Calu3 (cell line): ENCODE measurements at regions not wholly inside any gene's neighbourhood (a gene's known extent, or its start where the extent isn't known, plus 50 kb on each side); places are given as distances from the start of the nearest gene placed in this dataset.

Experiments used
- BruUV-seq: library from RNA; stranded (reverse); fragments of 400-500 nt; replicated peaks from 2 replicates; lab custom pipeline; 2021; lab: Mats Ljungman, UMichigan
- CTCF ChIA-PET: fragments of 300-600 bp; sonication (Branson Sonifier 250); formaldehyde crosslinking; loops from one replicate; lab custom pipeline; 2022; ENCODE audit warnings: antibody characterized with exemption; lab: Charles Lee
- DNase-seq: peaks from one replicate; pipeline ENCODE4 v3.0.0; 2022
- H3K27ac Mint-ChIP-seq: one replicate; pipeline ENCODE4 v1.8.0; 2022; ENCODE audit warnings: mixed read lengths; ENCODE audit not compliant: unreplicated experiment
- H3K27me3 Mint-ChIP-seq: one replicate; pipeline ENCODE4 v1.8.0; 2022; ENCODE audit warnings: mixed read lengths; ENCODE audit not compliant: unreplicated experiment
- H3K36me3 Mint-ChIP-seq: one replicate; pipeline ENCODE4 v1.8.0; 2022; ENCODE audit warnings: mild to moderate bottlenecking, moderate library complexity, mixed read lengths; ENCODE audit not compliant: insufficient read depth, unreplicated experiment
- H3K4me1 Mint-ChIP-seq: one replicate; pipeline ENCODE4 v1.8.0; 2022; ENCODE audit warnings: mild to moderate bottlenecking, low read depth, mixed read lengths; ENCODE audit not compliant: unreplicated experiment
- H3K4me3 Mint-ChIP-seq: one replicate; pipeline ENCODE4 v1.8.0; 2022; ENCODE audit warnings: mild to moderate bottlenecking, low read depth, moderate library complexity, mixed read lengths; ENCODE audit not compliant: unreplicated experiment
- H3K9me3 Mint-ChIP-seq: one replicate; pipeline ENCODE4 v1.8.0; 2022; ENCODE audit warnings: low read depth, mixed read lengths; ENCODE audit not compliant: unreplicated experiment
- intact Hi-C: fragments of 100-400 bp; cut with micrococcal nuclease; formaldehyde crosslinking; loops from one replicate; pipeline ENCODE4 v1.10.0; 2022; ENCODE audit not compliant: unreplicated experiment
- TF ChIP-seq, protein P1 (sequence below): fragments of 200-600 bp; IDR thresholded peaks from one replicate; pipeline ENCODE4 v1.8.0; 2022; ENCODE audit warnings: antibody characterized with exemption; ENCODE audit not compliant: unreplicated experiment

DNA sequence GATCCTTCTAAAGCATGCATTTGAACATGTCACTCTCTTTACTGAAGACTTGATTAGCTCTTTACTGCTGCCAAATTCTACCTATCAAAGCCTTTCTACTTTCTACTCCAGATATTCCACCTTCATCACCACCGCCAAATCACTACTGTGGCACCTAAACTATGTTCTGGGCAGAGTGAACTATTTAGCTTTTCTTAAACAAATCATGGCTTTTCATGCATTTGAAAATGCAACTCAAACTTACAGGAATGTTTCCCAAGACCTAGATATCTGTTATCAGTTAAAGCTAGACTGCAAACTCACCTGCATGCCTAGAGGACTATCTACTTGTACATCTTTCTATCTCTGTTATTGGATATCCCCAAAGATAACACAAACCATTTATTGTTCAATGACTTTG, 109.3 kb downstream of the MAFB start:
- intact Hi-C loops: no loop called here
- no peak for DNase-seq
- Mint-ChIP-seq H3K4me3 (no peak overlapping the region), H3K27ac (no peak overlapping the region), H3K27me3 (peaks cover 56% of the 10 kb centered on the region), H3K9me3 (no peaks in the 10 kb centered on the region), H3K4me1 (no peaks in the 10 kb centered on the region), H3K36me3 (no peaks in the 10 kb centered on the region)
- no TSS peak for BruUV-seq
- TF ChIP-seq, protein P1, sequence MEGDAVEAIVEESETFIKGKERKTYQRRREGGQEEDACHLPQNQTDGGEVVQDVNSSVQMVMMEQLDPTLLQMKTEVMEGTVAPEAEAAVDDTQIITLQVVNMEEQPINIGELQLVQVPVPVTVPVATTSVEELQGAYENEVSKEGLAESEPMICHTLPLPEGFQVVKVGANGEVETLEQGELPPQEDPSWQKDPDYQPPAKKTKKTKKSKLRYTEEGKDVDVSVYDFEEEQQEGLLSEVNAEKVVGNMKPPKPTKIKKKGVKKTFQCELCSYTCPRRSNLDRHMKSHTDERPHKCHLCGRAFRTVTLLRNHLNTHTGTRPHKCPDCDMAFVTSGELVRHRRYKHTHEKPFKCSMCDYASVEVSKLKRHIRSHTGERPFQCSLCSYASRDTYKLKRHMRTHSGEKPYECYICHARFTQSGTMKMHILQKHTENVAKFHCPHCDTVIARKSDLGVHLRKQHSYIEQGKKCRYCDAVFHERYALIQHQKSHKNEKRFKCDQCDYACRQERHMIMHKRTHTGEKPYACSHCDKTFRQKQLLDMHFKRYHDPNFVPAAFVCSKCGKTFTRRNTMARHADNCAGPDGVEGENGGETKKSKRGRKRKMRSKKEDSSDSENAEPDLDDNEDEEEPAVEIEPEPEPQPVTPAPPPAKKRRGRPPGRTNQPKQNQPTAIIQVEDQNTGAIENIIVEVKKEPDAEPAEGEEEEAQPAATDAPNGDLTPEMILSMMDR: no peak
- CTCF ChIA-PET: interaction anchor here (0.6 kb wide), 1 partner anchor 890 kb away, joined by 3 read pairs; no protein-coding TSS in a partner anchor

GRCh38 chr20:40578961-40579360, 110.1 kb downstream of the MAFB start:
- CTCF ChIA-PET: interaction anchor here (0.6 kb wide), 1 partner anchor 1538 kb away, joined by 3 read pairs; no protein-coding TSS in a partner anchor
- H3K4me1 Mint-ChIP-seq: no peaks in the 10 kb centered on the region
- peaks cover 56% of the 10 kb centered on the region for H3K27me3 Mint-ChIP-seq
- H3K36me3 Mint-ChIP-seq: no peaks in the 10 kb centered on the region
- DNase-seq: no peak
- no peaks in the 10 kb centered on the region for H3K9me3 Mint-ChIP-seq
- BruUV-seq: no TSS peak
- no peak overlapping the region for H3K4me3 Mint-ChIP-seq
- no peak overlapping the region for H3K27ac Mint-ChIP-seq
- TF ChIP-seq, protein P1: no peak
- intact Hi-C loops: no loop called here

DNA sequence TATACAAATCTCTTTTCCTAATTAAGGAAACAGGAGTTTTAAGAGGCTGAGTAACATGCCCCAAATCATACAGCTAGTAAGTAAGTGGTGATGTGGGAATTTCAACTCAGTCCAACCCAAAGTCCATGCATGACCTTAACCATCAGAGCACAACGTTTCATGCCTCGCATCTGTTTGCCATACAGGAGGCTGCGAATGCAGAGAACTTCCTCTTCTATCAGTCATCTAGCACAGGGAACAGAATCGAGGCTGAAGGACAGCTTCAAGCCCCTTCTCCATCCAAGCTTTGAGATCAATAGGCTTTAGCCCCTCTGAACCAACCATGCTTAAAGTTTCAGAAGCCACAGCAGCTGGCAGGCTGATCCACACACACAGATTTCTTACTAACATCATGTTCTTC, 113.2 kb downstream of the MAFB start:
- intact Hi-C loops: no loop called here
- Mint-ChIP-seq H3K4me3 (no peak overlapping the region), H3K27ac (no peak overlapping the region), H3K27me3 (peaks cover 31% of the 10 kb centered on the region), H3K36me3 (no peaks in the 10 kb centered on the region), H3K9me3 (no peaks in the 10 kb centered on the region), H3K4me1 (no peaks in the 10 kb centered on the region)
- TF ChIP-seq, protein P1: no peak
- CTCF ChIA-PET: interaction anchor here (1.9 kb wide), 1 partner anchor 9 kb away, joined by 5 read pairs; no protein-coding TSS in a partner anchor
- DNase-seq: no peak
- BruUV-seq: no TSS peak

DNA sequence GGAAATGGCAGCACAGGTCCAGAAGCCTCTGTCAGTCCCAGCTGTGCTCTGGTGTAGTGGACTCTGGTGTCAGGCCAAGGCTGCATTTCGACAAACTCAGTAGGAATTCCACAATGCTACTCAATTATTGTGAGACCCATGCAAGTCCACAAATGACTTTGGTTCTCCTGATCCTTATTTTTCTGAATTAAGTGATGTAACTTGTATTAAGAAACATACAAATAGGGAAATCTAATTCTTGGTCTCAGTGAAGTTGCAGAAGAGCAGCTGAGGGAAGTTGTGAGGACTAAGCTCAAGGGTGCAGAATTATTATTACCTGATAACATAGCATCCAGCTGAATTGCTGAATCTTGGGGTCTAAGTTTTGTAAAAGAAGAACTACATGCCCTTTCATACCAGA, 116.8 kb downstream of the MAFB start:
- Mint-ChIP-seq H3K36me3 (no peaks in the 10 kb centered on the region), H3K4me1 (no peaks in the 10 kb centered on the region), H3K27ac (no peak overlapping the region), H3K4me3 (no peak overlapping the region), H3K27me3 (peaks cover 10% of the 10 kb centered on the region), H3K9me3 (no peaks in the 10 kb centered on the region)
- TF ChIP-seq, protein P1: no peak
- no TSS peak for BruUV-seq
- CTCF ChIA-PET: no interaction called here
- intact Hi-C loops: no loop called here
- DNase-seq: no peak
